Hematopoietic multipotent progenitor cell treated with erythropoietin and hydrocortisone succinate and interleukin-3 and kit ligand, for 17 days (in vitro differentiated cells): ENCODE measurements at regions not wholly inside any gene's neighbourhood (a gene's known extent, or its start where the extent isn't known, plus 50 kb on each side); places are given as distances from the start of the nearest gene placed in this dataset.
"Not testable (repeated sequence)": the region's sequence is repeated elsewhere in the genome, so short reads cannot be mapped to it uniquely, and the experiment has no call there.

Source experiments
- DNase-seq: peaks from one replicate; pipeline ENCODE4 v3.0.0-alpha.2; 2015; ENCODE audit warnings: low spot score

DNA sequence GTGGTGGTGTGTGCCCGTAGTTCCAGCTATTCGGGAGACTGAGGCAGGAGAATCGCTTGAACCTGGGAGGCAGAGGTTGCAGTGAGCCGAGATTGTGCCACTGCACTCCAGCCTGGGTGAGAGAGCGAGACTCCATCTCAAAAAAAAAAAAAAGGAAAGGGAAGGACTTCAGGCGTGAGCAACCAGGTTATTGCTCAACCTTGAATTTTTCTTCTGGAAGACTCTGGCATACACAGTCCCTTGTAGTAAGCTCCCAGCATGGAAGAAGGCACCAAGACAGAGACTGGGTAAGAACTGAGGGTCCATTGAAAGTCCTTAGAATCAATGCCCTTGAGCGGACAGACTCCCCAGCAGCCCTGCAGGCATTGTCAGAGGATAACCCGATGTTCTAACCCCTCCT is 75.0 kb downstream of the C9orf50 start:
- not testable (repeated sequence) for DNase-seq

DNA sequence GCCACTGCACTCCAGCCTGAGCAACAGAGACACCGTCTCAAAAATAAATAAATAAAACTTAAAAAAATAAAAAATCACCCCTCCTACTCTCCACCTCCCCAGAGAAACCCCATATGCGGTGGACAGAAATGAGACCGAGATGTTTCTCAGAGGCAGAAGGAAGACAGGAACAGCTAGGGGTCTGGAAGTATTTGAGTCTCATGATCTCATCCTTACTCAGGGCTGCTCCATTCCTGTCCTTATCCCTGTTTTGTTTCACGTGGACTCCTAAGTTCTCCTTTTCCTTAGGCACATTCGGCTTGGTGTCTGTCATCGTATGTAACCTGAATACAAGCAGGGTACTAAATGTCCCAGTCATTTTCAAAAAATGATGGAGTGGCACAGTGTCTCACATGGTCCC is 76.1 kb downstream of the C9orf50 start:
- DNase-seq = no peak

DNA sequence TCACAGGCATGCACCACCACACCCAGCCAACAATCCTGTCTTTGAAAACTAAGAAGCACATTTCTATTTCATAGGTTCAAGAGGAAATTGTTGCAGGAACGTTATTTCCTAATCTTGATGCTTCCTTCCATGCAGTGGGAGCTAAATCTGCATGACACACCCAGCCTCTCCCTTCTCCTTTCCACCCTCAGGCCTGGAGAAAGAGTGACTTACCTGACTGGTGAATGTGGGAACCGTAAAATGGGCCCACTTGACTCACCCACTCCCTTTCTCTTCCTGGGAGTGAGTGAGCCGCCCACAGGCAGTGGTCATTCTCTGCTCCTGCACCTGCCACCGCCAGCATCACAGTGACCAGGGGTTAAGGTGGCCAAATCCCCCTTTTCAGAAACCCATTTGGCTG is 78.2 kb downstream of the C9orf50 start:
- DNase-seq = no peak

DNA sequence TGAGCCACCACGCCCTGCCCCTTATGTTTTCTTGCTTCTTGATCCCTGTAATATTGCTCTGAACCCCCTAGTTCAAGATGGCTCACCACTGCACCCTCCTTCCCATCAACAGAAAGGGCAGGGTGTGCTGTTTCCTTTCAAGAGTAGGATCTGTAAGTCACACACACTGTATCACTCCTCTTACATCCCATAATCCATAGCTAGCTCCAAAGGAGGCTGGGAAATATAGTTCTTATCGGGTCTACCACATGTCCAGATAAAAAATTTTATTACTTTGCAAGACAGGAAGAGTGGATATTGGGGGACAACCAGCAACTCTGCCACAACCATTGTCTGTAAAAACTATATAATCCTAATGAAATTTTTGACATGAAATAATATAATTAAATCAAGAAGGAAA is 79.6 kb downstream of the C9orf50 start:
- DNase-seq = no peak

DNA sequence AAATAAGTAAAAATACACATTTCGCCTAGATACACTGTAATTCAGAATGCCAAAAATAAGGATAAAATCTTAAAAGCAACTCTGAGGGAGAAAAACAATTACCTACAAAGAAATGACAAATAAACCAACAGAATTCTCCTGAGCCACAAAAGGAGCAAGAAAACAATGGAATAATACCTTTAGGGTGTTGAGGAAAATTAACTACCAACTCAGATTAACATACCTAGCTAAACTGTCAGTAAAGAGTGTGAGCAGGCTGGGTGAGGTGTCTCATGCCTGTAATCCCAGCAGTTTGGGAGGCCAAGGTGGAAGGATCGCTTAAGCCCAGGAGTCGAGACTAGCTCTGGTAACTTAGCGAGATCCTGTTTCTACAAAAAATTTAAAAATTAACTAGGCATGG is 81.5 kb downstream of the C9orf50 start:
- no peak for DNase-seq

DNA sequence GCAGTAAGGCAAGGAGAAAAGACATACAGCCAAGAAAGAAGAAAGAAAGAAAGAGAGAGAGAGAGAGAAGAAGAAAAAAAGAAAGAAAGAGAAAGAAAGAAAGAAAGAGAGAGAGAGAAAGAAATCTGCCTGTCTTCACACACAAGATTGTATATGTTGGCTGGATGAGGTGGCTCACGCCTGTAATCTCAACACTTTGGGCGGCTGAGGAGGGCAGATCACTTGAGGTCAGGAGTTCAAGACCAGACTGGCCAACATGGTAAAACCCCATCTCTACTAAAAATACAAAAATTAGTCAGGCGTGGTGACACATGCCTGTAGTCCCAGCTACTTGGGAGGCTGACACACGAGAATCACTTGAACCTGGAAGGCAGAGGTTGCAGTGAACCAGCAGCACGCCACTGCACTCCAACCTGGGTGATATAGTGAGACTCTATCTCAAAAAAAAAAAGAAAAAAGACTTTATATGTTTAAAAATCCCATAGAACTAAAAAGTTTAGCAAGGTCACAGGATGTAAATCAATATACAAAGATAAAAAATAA is 89.0 kb downstream of the C9orf50 start:
- not testable (repeated sequence) for DNase-seq

DNA sequence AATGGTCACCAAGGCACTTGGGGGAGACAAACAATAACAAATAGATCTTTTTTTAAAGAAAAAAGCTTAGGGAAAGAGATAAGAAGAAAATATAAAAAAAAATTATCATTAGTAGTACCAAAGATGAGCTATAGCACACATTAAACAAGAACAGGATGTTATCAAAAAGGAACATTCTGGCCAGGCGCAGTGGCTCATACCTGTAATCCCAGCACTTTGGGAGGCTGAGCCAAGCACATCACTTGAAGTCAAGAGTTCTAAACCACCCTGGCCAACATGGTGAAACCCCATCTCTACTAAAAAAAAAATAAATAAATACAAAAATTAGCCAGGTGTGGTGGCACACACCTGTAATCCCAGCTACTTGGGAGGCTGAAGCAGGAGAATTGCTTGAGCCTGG is 92.9 kb downstream of the C9orf50 start:
- not testable (repeated sequence) for DNase-seq

DNA sequence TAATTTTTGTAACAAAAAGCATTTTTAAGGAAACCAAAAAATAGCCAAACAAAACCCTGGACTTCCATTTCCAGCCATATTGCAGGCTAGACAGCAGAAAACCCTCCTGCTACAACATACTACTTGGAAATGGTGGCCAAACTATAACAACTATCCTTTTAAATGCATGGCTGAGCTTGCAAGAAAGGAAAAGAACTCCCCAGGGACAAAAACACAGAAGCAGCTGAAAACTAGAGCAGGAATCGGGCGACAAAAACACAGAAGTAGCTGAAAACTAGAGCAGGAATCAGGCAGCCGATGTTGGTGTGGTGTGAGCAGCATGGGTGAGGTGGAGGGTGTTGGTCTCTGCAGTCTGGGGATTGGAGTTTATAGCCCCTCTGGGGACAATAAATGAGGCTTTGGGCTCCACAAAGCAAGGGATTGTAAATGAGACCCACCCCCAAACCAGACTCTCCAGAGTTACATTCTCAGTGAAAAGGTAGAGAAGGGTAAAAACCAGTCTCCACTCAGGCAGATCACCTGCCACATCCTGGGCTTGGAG is 95.2 kb downstream of the C9orf50 start:
- DNase-seq = no peak

DNA sequence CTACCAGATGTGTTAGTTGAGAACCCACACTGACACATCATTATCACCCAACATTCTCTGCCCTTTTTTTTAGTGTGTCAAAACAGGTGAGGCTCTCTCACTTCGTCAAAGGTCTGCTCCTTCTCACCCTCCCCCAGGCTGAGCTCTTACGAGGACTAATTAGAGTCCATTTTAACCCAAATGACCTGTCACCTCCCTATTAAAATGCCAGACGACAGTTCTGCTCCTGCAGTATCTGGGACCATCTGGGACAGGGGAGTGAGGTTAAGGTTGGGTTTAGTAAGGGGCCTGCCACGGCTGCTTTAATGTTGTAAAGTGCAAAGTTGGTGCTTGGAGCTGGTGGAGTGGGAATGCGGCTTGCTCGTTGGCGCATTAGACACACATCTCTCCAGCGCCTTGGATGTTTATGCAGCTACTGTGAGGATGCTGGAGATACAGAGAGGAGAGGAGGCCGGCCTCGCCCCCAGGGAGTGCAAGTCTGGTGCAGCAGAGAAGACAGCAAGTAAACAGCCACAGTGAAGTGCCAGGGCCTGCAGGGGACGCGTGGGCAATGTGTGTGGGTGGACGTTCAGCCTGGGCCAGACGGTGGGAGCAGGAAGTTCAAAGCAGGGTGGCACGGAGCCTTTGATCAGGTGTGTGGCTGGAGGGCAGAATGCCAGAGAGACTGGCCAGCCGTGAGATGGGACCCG is 96.2 kb downstream of the C9orf50 start:
- DNase-seq = no peak

DNA sequence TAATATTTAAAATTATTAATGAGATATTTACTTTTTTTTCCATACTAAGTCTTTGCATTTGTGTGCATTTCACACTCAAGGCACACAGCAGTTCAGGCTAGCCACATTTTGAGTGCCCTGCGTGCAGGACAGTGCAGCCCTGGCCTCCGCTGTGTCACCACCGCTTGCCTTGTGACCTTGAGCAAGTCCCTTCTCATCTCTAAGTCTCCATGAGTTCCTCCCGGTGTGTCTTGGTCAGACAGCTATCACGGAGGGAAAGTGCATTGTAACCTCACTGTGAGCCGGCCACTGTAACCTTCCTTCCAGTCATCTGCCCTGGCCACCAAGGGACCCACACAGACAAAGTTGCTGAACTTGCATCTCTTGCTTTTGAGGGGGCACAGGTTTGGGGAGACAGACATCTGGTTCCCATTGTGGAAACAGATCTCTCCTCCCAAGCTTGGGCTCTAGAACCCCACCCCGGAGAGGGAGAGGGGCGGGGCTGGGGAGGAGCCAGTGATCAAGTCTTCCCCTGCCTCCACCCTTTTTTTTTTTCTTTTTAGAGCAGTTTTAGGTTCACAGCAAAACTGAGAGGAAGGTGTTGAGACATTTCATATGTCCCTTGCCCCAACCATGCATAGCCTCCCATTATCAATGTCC is 96.8 kb downstream of the C9orf50 start:
- DNase-seq = no peak

DNA sequence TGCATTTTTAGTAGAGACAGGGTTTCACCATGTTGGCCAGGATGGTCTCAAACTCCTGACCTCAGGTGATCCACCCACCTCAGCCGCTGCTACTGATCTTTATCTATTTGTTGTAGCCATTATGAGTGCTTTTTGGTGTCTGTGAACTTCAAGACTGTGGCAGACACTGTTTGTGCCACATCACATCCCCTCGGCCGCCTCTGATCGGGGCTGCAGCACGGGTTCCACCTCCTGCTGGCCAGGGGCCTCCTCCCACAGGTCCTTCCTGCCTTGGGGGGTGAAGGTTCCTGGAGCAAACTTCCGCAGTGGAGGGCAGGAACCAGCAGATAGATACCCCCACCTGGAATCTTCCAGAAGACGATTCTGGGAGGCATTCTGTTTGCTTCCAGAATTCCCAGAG is 98.5 kb downstream of the C9orf50 start:
- DNase-seq = no peak

DNA sequence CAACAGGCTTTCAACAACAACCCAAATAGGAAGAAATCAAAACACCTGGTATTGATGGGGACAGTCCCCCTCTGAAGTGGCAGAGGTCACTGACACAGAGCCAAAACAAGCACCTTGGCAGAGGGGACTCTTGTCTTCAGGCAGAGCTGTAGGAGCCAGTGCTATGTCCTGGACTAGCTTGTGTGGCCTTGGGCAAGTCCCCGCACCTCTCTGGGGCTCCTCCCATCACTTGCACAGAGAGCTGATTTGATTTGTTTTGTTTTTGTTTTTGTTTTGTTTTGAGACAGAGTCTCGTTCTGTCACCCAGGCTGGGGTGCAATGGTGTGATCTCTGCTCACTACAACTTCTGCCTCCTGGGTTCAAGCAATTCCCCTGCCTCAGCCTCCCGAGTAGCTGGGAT is 100.8 kb downstream of the C9orf50 start:
- no peak for DNase-seq

DNA sequence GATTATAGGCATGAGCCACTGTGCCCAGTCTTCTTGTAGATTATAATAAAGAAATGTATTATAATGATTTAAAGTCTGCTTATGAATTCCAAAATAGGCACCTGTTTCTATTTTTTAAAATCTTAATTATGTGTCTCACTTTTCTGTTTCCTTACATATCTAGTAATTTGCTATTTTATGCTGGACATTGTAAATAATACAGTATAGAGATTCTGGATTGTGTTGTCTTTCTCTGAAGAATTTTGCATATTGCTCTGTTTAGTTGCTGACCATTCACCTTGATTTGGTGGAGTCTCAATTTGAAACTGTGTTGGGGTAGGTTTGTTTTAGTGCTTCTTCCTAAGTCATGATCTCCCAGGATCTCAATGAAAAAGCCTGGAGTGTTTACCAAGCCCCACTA is 102.8 kb downstream of the C9orf50 start:
- no peak for DNase-seq

DNA sequence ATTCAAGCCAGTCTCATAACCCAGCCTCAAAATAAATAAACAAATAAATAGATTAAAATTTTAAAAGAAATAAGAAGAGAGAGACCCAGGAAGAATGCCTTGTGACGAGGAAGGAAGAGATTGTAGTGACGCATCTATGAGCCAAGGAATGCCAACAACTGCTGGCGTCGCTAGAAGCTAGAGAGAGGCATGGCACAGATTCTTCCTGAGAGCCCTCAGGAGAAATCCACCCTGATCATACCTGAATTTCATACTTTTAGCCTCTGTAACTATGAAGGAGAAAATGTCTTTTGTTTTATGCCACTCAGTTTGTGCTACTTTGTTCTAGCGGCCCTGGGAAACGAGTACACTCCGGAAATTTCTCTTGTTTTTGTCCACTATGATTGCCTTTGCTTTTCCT is 103.9 kb downstream of the C9orf50 start:
- DNase-seq = no peak

DNA sequence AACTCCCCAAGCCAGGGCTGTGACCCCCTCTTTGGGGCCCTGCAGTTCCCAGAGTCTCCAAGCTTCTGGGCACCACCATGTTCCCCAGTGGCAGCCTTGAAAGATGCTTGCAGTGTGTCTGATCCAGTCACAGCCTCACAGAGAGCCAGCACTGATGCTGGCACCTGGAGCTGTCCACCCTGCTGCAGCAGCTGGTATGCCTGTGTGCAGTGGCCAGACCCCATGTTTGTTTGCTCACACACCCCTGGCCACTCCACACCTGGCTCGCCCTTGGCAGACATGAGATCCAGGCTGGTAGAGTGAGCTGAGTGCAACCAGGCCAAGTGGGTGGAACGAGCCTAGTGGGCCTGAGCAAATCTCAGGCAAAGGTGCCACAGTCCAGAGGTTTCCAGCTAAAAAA is 106.0 kb downstream of the C9orf50 start:
- DNase-seq = no peak

DNA sequence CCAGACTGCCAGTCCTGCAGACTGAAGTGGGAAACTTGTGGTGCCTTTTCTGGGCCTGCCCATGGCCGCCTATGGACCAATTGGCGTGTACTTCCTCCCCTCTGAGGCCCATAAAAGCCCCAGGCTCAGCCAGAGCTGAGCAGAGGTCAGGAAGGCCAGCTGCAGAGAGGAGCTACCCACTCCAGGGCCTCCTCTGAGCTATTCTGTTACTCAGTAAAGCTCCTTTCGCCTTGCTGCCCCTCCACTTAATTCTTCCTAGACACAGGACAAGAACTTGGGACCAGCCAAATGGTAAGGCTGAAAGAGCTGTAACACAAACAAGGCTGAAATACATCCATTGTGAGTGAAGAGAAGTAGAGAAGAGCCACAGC is 106.4 kb downstream of the C9orf50 start:
- DNase-seq = no peak

DNA sequence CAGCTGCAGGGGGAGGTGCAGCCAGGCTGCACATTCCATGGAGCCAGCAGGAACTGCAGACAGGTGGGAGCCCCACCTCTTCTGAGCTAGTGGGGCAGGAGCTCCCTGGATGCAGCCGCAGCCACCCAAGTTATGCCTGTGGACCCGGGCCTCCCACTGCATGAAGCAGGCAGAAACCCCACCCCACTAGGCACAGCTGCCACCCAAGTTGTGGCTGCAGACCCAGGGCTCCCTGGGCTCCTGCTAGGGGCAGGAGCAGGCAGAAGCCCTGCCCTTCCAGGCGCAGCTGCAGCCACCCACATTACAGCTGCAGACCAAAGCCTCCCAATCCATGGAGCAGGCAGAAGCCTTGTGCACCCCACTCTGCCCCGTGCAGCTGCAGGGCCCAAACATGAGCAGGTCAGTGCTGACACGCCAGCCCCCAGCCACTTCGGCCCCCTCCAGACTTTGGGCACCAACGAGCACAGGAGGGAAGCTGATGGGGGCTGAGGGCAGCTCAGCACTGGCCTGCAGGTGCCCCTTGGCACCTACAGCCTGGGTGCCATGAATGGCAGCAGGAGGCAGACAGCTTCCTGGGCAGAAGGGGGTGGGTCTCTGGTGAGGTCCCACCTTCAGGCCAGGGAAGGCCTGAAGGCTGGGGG is 106.9 kb downstream of the C9orf50 start:
- DNase-seq = no peak

DNA sequence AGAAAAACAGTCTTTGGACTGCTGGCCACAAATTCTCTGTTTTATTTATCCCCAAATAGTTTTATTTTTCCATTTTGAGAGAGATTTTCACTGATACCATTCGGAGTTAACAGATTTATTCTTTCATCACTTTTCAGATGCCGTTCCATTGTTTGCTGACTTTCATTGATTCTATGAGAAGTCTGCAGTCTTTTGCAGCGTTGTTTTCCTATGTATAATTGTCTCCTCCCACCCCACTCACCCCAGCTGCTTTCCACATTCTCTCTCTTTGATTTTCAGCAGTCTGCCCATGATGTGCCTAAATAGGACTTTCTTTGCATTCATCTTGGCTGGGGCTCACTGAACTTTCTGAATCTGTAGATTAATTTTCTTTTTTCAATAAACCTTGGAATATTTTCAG is 107.6 kb downstream of the C9orf50 start:
- no peak for DNase-seq

DNA sequence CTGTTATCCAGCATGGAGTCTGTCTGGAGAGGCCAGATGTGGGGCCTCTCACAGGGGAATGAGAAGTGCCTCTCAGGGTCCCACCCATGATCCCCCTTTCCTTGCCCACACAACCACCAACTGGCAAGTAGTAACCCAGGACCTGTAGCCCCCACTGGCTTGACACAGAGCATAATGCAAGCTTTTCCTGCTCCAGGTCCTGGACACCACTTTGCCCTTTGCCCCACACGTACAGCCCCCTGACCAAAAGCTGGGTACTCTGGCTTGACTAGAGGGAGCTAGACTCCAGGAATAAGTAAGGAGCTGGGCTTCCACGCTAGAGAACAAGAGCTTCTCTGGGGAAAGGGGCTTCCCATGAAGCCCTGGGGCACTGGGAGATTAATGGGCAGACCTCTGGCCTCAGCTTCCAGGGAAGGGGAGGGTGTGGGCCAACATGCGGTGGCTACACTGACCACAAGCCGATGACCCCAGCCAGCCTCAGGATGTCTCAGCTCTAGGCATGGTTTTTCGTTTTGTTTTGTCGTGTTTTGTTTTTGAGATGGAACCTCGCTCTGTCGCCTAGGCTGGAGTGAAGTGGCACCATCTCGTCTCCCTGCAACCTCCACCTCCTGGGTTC is 109.5 kb downstream of the C9orf50 start:
- DNase-seq = no peak

DNA sequence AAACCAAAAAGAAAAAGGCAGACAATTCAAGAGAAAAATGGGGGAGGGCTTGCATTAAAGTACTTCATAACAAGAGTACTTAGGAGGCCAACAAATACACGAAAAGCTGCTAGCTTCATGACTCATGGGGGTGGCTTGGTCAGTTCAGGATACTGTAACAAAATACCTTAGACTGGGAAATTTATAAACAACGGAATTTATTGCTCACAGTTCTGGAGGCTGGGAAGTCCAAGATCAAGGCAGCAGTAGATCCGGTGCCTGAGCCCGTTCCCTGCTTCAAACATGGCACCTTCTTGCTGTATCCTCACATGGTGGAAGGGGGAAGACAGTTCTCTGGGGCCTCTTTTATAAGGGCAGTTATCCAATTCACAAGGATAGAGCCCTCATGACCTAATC is 111.4 kb downstream of the C9orf50 start:
- no peak for DNase-seq

DNA sequence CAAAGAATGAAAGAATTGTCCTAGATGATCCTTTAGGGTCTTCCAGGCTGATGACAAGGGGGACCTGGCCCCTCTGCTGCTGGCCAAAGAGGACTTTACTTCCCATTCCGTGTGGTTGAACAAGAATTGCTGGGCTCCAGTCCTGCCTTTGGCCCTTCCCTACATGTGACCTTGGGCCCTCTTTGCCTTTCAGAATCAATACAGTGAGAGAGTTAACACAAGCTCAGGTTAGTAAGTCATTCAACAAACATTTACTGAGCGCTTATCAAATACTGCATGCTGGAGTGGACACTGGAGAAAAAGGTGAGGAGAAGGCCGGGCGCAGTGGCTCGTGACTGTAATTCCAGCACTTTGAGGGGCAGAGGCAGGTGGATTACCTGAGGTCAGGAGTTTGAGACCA is 113.1 kb downstream of the C9orf50 start:
- no peak for DNase-seq

DNA sequence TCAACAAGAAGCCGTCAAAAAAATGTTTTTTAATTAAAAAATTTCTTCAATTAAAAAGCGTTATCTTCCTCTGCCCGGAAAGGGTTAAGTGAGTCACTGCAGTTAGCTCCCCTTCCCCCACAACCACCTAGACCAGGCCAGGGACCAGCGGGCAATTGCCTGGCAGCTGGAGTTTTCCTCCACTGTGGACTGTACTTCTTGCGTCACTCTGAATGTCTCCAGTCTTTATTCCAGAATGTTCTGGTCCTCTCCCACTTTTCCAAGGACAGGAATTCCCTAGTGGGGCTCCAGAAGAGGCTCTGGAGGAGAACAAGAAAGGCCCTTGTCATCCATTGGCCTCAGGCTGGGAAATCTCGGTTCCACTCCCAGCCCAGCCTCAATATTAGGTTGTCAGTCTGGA is 114.0 kb downstream of the C9orf50 start:
- DNase-seq = no peak

DNA sequence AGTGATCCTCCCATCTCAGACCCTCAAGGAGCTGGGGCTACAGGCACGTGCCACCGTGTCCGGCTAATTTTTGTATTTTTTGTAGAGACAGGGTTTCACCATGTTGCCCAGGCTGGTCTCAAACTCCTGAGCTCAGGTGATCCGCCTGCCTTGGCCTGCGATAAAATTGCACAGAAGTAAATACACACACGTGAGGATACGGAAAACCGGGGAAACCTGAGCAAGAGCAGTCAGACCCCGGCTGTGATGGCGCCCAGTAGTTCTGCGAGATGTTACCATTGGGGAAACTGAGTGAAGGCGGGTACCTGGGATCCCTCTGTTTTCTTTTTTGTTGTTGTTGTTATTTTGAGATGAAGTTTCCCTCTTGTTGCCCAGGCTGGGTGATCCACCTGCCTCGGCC is 114.9 kb downstream of the C9orf50 start:
- no peak for DNase-seq
